ENCODE measurements at regions not wholly inside any gene's neighbourhood (a gene's known extent, or its start where the extent isn't known, plus 50 kb on each side); places are given as distances from the start of the nearest gene placed in this dataset.

DNA sequence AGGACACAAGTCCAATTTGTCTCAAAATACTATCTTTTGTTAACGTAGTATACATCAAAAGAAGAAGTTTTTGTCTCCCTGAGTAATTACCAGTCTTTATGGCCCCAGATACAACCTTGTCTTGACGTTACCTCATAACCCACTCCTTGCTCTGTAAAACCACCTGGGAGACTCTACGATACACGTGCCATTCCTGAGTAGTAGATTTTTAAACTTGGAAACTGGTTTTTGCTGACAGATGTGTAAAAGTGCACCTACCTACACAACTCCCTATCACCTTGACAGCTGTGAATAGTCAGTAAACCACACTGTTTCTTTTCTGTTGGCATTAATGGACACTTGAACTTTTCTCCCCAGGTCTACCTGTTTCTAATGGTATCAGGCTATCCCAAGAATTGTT, 51.7 kb upstream of the RARB start:
- Histone ChIP-seq H3K36me3 (ENCODE audit: control insufficient read depth in 2 of 2, extremely low read depth in 1 of 2, insufficient read depth in 2 of 2, low read length in 2 of 2) (no peaks in the 10 kb centered on the region), H3K4me2 (ENCODE audit: control insufficient read depth, extremely low read depth, insufficient read depth, low read depth, low read length) (no peak overlapping the region), H3K9ac (ENCODE audit: control insufficient read depth, extremely low read depth, insufficient read depth, low read length) (no peak overlapping the region), H2AFZ (ENCODE audit: control insufficient read depth, low read length) (no peak overlapping the region), H3K4me3 (ENCODE audit: control insufficient read depth in 2 of 3, extremely low read depth in 1 of 3, insufficient read depth in 2 of 3, low read depth in 1 of 3, low read length in 3 of 3) (no peak overlapping the region), H4K20me1 (ENCODE audit: control insufficient read depth, extremely low read depth, insufficient read depth, low read length) (no peaks in the 10 kb centered on the region), H3K27ac (ENCODE audit: control insufficient read depth, insufficient read depth, low read length) (no peak overlapping the region), H3K9me3 (ENCODE audit: control insufficient read depth, low read depth, low read length) (no peaks in the 10 kb centered on the region), H3K27me3 (ENCODE audit: control insufficient read depth, extremely low read depth, insufficient read depth, low read length) (no peaks in the 10 kb centered on the region), H3K9me1 (ENCODE audit: control insufficient read depth, extremely low read depth, insufficient read depth, low read length) (no peaks in the 10 kb centered on the region), H3K79me2 (ENCODE audit: control insufficient read depth, insufficient read depth, low read length) (no peaks in the 10 kb centered on the region), H3K4me1 (ENCODE audit: control insufficient read depth, extremely low read depth, insufficient read depth, low read length) (no peaks in the 10 kb centered on the region)
- FAIRE-seq (no peak), DNase-seq (ENCODE audit: low read depth, low spot score) (no peak)
- dilution Hi-C loops (cut with MboI; ENCODE audit: extremely low pct_ligation_motif_present, low sequenced_read_pairs) = no loop called here
- TF ChIP-seq, protein P1, sequence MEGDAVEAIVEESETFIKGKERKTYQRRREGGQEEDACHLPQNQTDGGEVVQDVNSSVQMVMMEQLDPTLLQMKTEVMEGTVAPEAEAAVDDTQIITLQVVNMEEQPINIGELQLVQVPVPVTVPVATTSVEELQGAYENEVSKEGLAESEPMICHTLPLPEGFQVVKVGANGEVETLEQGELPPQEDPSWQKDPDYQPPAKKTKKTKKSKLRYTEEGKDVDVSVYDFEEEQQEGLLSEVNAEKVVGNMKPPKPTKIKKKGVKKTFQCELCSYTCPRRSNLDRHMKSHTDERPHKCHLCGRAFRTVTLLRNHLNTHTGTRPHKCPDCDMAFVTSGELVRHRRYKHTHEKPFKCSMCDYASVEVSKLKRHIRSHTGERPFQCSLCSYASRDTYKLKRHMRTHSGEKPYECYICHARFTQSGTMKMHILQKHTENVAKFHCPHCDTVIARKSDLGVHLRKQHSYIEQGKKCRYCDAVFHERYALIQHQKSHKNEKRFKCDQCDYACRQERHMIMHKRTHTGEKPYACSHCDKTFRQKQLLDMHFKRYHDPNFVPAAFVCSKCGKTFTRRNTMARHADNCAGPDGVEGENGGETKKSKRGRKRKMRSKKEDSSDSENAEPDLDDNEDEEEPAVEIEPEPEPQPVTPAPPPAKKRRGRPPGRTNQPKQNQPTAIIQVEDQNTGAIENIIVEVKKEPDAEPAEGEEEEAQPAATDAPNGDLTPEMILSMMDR (optimal IDR thresholded peaks at IDR 0.05 in 1 of 3, IDR thresholded peaks at IDR 0.05 in 1 of 3, conservative IDR thresholded peaks at IDR 0.05 in 1 of 3; ENCODE audit: extremely low read depth in 1 of 3, insufficient read depth in 2 of 3, low read length in 3 of 3) = no peak
- no peak for TF ChIP-seq EZH2 (IDR thresholded peaks at IDR 0.05; ENCODE audit: low read length)

DNA sequence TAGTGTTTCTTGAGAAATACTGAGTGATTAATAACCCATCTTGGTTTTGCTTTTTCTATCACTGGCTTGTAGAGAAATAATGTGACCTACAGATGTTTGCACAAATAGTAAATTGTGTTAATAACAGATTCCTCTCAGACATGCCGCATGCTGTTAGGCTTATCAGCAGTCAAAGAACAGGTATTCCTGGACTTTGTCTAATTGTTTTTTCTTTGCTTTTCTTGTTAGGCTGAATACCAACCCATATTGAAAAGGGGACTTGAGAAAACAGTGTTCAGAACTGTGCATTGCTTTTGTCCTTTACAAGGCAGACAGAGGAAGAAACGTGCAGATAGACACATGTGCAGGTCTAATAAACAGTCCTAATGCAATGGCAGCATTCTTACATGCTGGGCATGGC, 51.0 kb upstream of the RARB start:
- no peak overlapping the region for H3K9ac ChIP-seq (ENCODE audit: control insufficient read depth, extremely low read depth, insufficient read depth, low read length)
- no peak overlapping the region for H2AFZ ChIP-seq (ENCODE audit: control insufficient read depth, low read length)
- H3K79me2 ChIP-seq (ENCODE audit: control insufficient read depth, insufficient read depth, low read length) = no peaks in the 10 kb centered on the region
- H3K27ac ChIP-seq (ENCODE audit: control insufficient read depth, insufficient read depth, low read length) = no peak overlapping the region
- no peak overlapping the region for H3K4me3 ChIP-seq (ENCODE audit: control insufficient read depth in 2 of 3, extremely low read depth in 1 of 3, insufficient read depth in 2 of 3, low read depth in 1 of 3, low read length in 3 of 3)
- H3K36me3 ChIP-seq (ENCODE audit: control insufficient read depth in 2 of 2, extremely low read depth in 1 of 2, insufficient read depth in 2 of 2, low read length in 2 of 2) = no peaks in the 10 kb centered on the region
- dilution Hi-C loops (cut with MboI; ENCODE audit: extremely low pct_ligation_motif_present, low sequenced_read_pairs) = no loop called here
- H3K9me1 ChIP-seq (ENCODE audit: control insufficient read depth, extremely low read depth, insufficient read depth, low read length) = no peaks in the 10 kb centered on the region
- no peaks in the 10 kb centered on the region for H3K9me3 ChIP-seq (ENCODE audit: control insufficient read depth, low read depth, low read length)
- no peak for FAIRE-seq
- DNase-seq (ENCODE audit: low read depth, low spot score) = no peak
- TF ChIP-seq, protein P1 (optimal IDR thresholded peaks at IDR 0.05 in 1 of 3, IDR thresholded peaks at IDR 0.05 in 1 of 3, conservative IDR thresholded peaks at IDR 0.05 in 1 of 3; ENCODE audit: extremely low read depth in 1 of 3, insufficient read depth in 2 of 3, low read length in 3 of 3) = no peak
- no peak for TF ChIP-seq EZH2 (IDR thresholded peaks at IDR 0.05; ENCODE audit: low read length)
- H4K20me1 ChIP-seq (ENCODE audit: control insufficient read depth, extremely low read depth, insufficient read depth, low read length) = no peaks in the 10 kb centered on the region
- H3K4me2 ChIP-seq (ENCODE audit: control insufficient read depth, extremely low read depth, insufficient read depth, low read depth, low read length) = no peak overlapping the region
- H3K4me1 ChIP-seq (ENCODE audit: control insufficient read depth, extremely low read depth, insufficient read depth, low read length) = no peaks in the 10 kb centered on the region
- H3K27me3 ChIP-seq (ENCODE audit: control insufficient read depth, extremely low read depth, insufficient read depth, low read length) = no peaks in the 10 kb centered on the region

Small RNA genes in the stretch of these regions (small RNA-seq; reads per million reads assigned to genes)
- gene RN7SL216P (ENCODE audit: insufficient read length in 3 of 3, low read depth in 3 of 3, low replicate concordance in 1 of 3) (0 reads per million in 3 experiments), gene RNA5SP125 (ENCODE audit: insufficient read length in 3 of 3, low read depth in 3 of 3, low replicate concordance in 1 of 3) (0 reads per million in 3 experiments), gene RNA5SP126 (ENCODE audit: insufficient read length in 3 of 3, low read depth in 3 of 3, low replicate concordance in 1 of 3) (0 reads per million in 3 experiments)
